SU-DHL-6 (cell line): ENCODE measurements at regions not wholly inside any gene's neighbourhood (a gene's known extent, or its start where the extent isn't known, plus 50 kb on each side); places are given as distances from the start of the nearest gene placed in this dataset.

Experiments used
- H2AFZ ChIP-seq: fragments of 200-600 bp; sonication (generic); 2 replicates; pipeline ENCODE4 v1.6.1; 2014; ENCODE audit warnings: low read depth, mild to moderate bottlenecking, moderate library complexity, mixed read lengths, antibody characterized with exemption, low read length; ENCODE audit not compliant: severe bottlenecking
- H3F3A ChIP-seq: fragments of 200-600 bp; shearing (Covaris generic); 2 replicates; pipeline ENCODE4 v1.6.0; 2016; ENCODE audit warnings: antibody characterized with exemption, mild to moderate bottlenecking; ENCODE audit not compliant: insufficient read depth
- H3K27ac ChIP-seq: fragments of 200-600 bp; sonication (generic); 2 replicates; pipeline ENCODE4 v1.5.1; 2016; ENCODE audit warnings: low read depth, mild to moderate bottlenecking, low read length, moderate library complexity, mixed read lengths
- H3K27me3 ChIP-seq: fragments of 200-600 bp; sonication (generic), shearing (Covaris generic); 2 replicates; pipeline ENCODE4 v1.6.0; 2014; ENCODE audit warnings: mild to moderate bottlenecking, low read length
- H3K36me3 ChIP-seq: fragments of 200-600 bp; sonication (generic); 2 replicates; pipeline ENCODE4 v1.6.1; 2014; ENCODE audit warnings: mild to moderate bottlenecking, low read length, mixed read lengths
- H3K4me2 ChIP-seq: fragments of 300-600, 200-600 bp; shearing (Covaris generic), sonication (generic); 2 replicates; pipeline ENCODE4 v1.6.0; 2014; ENCODE audit warnings: low read length, low read depth, mild to moderate bottlenecking; ENCODE audit not compliant: poor library complexity, severe bottlenecking
- H3K4me3 ChIP-seq: fragments of 200-600 bp; sonication (generic); 2 replicates; pipeline ENCODE4 v1.5.1; 2014; ENCODE audit warnings: antibody characterized with exemption, low read length, mild to moderate bottlenecking, mixed read lengths; ENCODE audit not compliant: insufficient read depth, poor library complexity, severe bottlenecking
- H3K79me2 ChIP-seq: fragments of 200-600 bp; sonication (generic); 2 replicates; pipeline ENCODE4 v1.6.1; 2014; ENCODE audit warnings: mild to moderate bottlenecking, low read length, moderate library complexity; ENCODE audit not compliant: insufficient read depth
- H3K9ac ChIP-seq: fragments of 200-600 bp; sonication (generic); 2 replicates; pipeline ENCODE4 v1.7.0; 2014; ENCODE audit warnings: mild to moderate bottlenecking, low read length
- H3K9me2 ChIP-seq: fragments of 200-600 bp; sonication (generic); replicated peaks from 2 replicates; pipeline ENCODE4 v1.6.1; 2014; ENCODE audit warnings: low read length; ENCODE audit not compliant: insufficient read depth
- H3K9me3 ChIP-seq: fragments of 200-600 bp; sonication (generic); 2 replicates; pipeline ENCODE4 v1.6.1; 2014; ENCODE audit warnings: low read length, mixed read lengths; ENCODE audit not compliant: insufficient read depth
- H4K20me1 ChIP-seq: fragments of 200-600 bp; sonication (generic); 2 replicates; pipeline ENCODE4 v1.6.1; 2014; ENCODE audit warnings: low read depth, mild to moderate bottlenecking, antibody characterized with exemption, low read length, moderate library complexity, mixed read lengths
- CTCF ChIP-seq: fragments of 200-600 bp; sonication (generic); IDR thresholded peaks from one replicate; pipeline ENCODE4 v1.5.1; 2017; ENCODE audit warnings: antibody characterized with exemption, mild to moderate bottlenecking, low read length, moderate library complexity; ENCODE audit not compliant: insufficient read depth, poor library complexity, severe bottlenecking
- EZH2phosphoT487 ChIP-seq: fragments of 200-600 bp; sonication (generic), shearing (Covaris generic); conservative IDR thresholded peaks from 2 replicates; pipeline ENCODE4 v1.6.1; 2018; ENCODE audit warnings: mild to moderate bottlenecking, antibody characterized with exemption, low read length, moderate library complexity, mixed read lengths

- H3K79me2 ChIP-seq, result no peaks in the 10 kb centered on the region
- no peak overlapping the region for H2AFZ ChIP-seq
- H4K20me1 ChIP-seq, result no peaks in the 10 kb centered on the region
- no peak for TF ChIP-seq CTCF
- no peaks in the 10 kb centered on the region for H3K27me3 ChIP-seq
- H3F3A ChIP-seq, result no peaks in the 10 kb centered on the region
- H3K4me2 ChIP-seq, result no peak overlapping the region
- H3K36me3 ChIP-seq, result no peaks in the 10 kb centered on the region
- H3K9ac ChIP-seq, result no peak overlapping the region
- H3K9me2 ChIP-seq, result no peaks in the 10 kb centered on the region
- H3K9me3 ChIP-seq, result 0 out of 2 replicates have a peak, but pooled peaks cover 11% of the 10 kb centered on the region
- H3K4me3 ChIP-seq, result no peak overlapping the region
- no peak overlapping the region for H3K27ac ChIP-seq
Measured at GRCh38 chr4:167730769-167731168, 361.6 kb upstream of the ANXA10 start.

- no peak overlapping the region for H3K27ac ChIP-seq
- H3K36me3 ChIP-seq, result no peaks in the 10 kb centered on the region
- no peaks in the 10 kb centered on the region for H3K27me3 ChIP-seq
- H3K4me3 ChIP-seq, result no peak overlapping the region
- H4K20me1 ChIP-seq, result no peaks in the 10 kb centered on the region
- H2AFZ ChIP-seq, result no peak overlapping the region
- no peak overlapping the region for H3K9ac ChIP-seq
- no peaks in the 10 kb centered on the region for H3F3A ChIP-seq
- H3K9me3 ChIP-seq, result no peaks in the 10 kb centered on the region
- TF ChIP-seq CTCF (no peak), EZH2phosphoT487 (no peak)
- H3K4me2 ChIP-seq, result no peak overlapping the region
- H3K79me2 ChIP-seq, result no peaks in the 10 kb centered on the region
- H3K9me2 ChIP-seq, result no peaks in the 10 kb centered on the region
Measured at GRCh38 chr4:167745024-167745687, 347.2 kb upstream of the ANXA10 start.

GRCh38 chr4:167767281-167767680 is 325.1 kb upstream of the ANXA10 start:
- TF ChIP-seq CTCF, result no peak
- no peak for TF ChIP-seq EZH2phosphoT487
- Histone ChIP-seq H3K9me2 (no peaks in the 10 kb centered on the region), H2AFZ (no peak overlapping the region)

More at GRCh38 chr4:167767281-167767680, 325.1 kb upstream of the ANXA10 start:
- H3F3A ChIP-seq, result no peaks in the 10 kb centered on the region
- no peaks in the 10 kb centered on the region for H4K20me1 ChIP-seq
- H3K4me2 ChIP-seq, result no peak overlapping the region
- no peaks in the 10 kb centered on the region for H3K27me3 ChIP-seq
- no peaks in the 10 kb centered on the region for H3K9me3 ChIP-seq
- H3K27ac ChIP-seq, result no peak overlapping the region
- H3K36me3 ChIP-seq, result no peaks in the 10 kb centered on the region
- H3K79me2 ChIP-seq, result no peaks in the 10 kb centered on the region
- no peak overlapping the region for H3K4me3 ChIP-seq
- H3K9ac ChIP-seq, result no peak overlapping the region
